Neural progenitor cell (in vitro differentiated cells): ENCODE measurements at regions not wholly inside any gene's neighbourhood (a gene's known extent, or its start where the extent isn't known, plus 50 kb on each side); places are given as distances from the start of the nearest gene placed in this dataset.

Experiments
- DNase-seq: peaks from one replicate; pipeline ENCODE4 v3.0.0-alpha.2; 2016; ENCODE audit warnings: low spot score
- H2AFZ ChIP-seq: fragments of 200-600 bp; sonication (generic); replicated peaks from 2 replicates; pipeline ENCODE4 v1.6.1; 2016; ENCODE audit warnings: antibody characterized with exemption
- H3F3A ChIP-seq: fragments of 200-600 bp; sonication (generic); 2 replicates; pipeline ENCODE4 v1.6.1; 2016; ENCODE audit warnings: antibody characterized with exemption, low read depth
- H3K27ac ChIP-seq: fragments of 200-600 bp; sonication (generic); 2 replicates; pipeline ENCODE4 v1.5.1; 2016; ENCODE audit warnings: mild to moderate bottlenecking
- H3K27me3 ChIP-seq: fragments of 200-600 bp; sonication (generic); 2 replicates; pipeline ENCODE4 v1.6.1; 2016; ENCODE audit warnings: mild to moderate bottlenecking, moderate library complexity
- H3K36me3 ChIP-seq: fragments of 200-600 bp; sonication (generic); 2 replicates; pipeline ENCODE4 v1.5.1; 2016
- H3K4me1 ChIP-seq: fragments of 200-600 bp; sonication (generic); 2 replicates; pipeline ENCODE4 v1.6.1; 2016; ENCODE audit warnings: mixed run types
- H3K4me2 ChIP-seq: fragments of 200-600 bp; sonication (generic); 2 replicates; pipeline ENCODE4 v1.6.1; 2016
- H3K4me3 ChIP-seq: fragments of 200-600 bp; sonication (generic); 2 replicates; pipeline ENCODE4 v1.5.1; 2016
- H3K79me2 ChIP-seq: fragments of 200-600 bp; sonication (generic); 2 replicates; pipeline ENCODE4 v1.6.1; 2016; ENCODE audit warnings: low read depth
- H3K9ac ChIP-seq: fragments of 200-600 bp; sonication (generic); 2 replicates; pipeline ENCODE4 v1.6.1; 2016
- H3K9me3 ChIP-seq: fragments of 200-600 bp; sonication (generic); 2 replicates; pipeline ENCODE4 v1.5.1; 2016; ENCODE audit warnings: low read depth
- H4K20me1 ChIP-seq: fragments of 200-600 bp; sonication (generic); 2 replicates; pipeline ENCODE4 v1.6.1; 2016; ENCODE audit warnings: low read depth
- H3K27ac Mint-ChIP-seq: 3 replicates; pipeline ENCODE4 v1.8.0; 2021; ENCODE audit warnings: mixed read lengths
- H3K27me3 Mint-ChIP-seq: 2 replicates; pipeline ENCODE4 v1.8.0; 2022; ENCODE audit warnings: low read depth, mild to moderate bottlenecking, inconsistent platforms, moderate library complexity, mixed read lengths; ENCODE audit not compliant: insufficient read depth
- H3K36me3 Mint-ChIP-seq: 3 replicates; pipeline ENCODE4 v1.8.0; 2021; ENCODE audit warnings: mixed read lengths
- H3K4me1 Mint-ChIP-seq: 3 replicates; pipeline ENCODE4 v1.8.0; 2021; ENCODE audit warnings: mixed read lengths
- H3K4me3 Mint-ChIP-seq: 3 replicates; pipeline ENCODE4 v1.8.0; 2021; ENCODE audit warnings: mild to moderate bottlenecking, moderate library complexity, mixed read lengths
- H3K9me3 Mint-ChIP-seq: 3 replicates; pipeline ENCODE4 v1.8.0; 2020; ENCODE audit warnings: mixed read lengths
- CTCF ChIP-seq: fragments of 200-600 bp; sonication (generic); IDR thresholded peaks from 2 replicates; pipeline ENCODE4 v1.5.1; 2017; ENCODE audit warnings: antibody characterized with exemption, mild to moderate bottlenecking
- EZH2 ChIP-seq: fragments of 200-600 bp; sonication (generic); IDR thresholded peaks from 2 replicates; pipeline ENCODE4 v1.6.1; 2017; ENCODE audit warnings: antibody characterized with exemption, mild to moderate bottlenecking, moderate library complexity
- EZH2phosphoT487 ChIP-seq: fragments of 200-600 bp; sonication (generic); IDR thresholded peaks from 2 replicates; pipeline ENCODE4 v1.6.1; 2017; ENCODE audit warnings: antibody characterized with exemption

- no peak for DNase-seq
- no peaks in the 10 kb centered on the region for H3K9me3 ChIP-seq
- H3K4me3 ChIP-seq = no peak overlapping the region
- no peak overlapping the region for H3K27ac ChIP-seq
- Mint-ChIP-seq H3K36me3 (no peaks in the 10 kb centered on the region), H3K27ac (no peak overlapping the region), H3K4me1 (no peaks in the 10 kb centered on the region), H3K27me3 (no peaks in the 10 kb centered on the region), H3K9me3 (no peaks in the 10 kb centered on the region), H3K4me3 (no peak overlapping the region)
- no peaks in the 10 kb centered on the region for H3K27me3 ChIP-seq
- no peaks in the 10 kb centered on the region for H4K20me1 ChIP-seq
- no peak overlapping the region for H3K4me2 ChIP-seq
- no peaks in the 10 kb centered on the region for H3F3A ChIP-seq
- H3K79me2 ChIP-seq = no peaks in the 10 kb centered on the region
- TF ChIP-seq CTCF (no peak), EZH2 (no peak), EZH2phosphoT487 (no peak)
- no peak overlapping the region for H2AFZ ChIP-seq
- no peak overlapping the region for H3K9ac ChIP-seq
- no peaks in the 10 kb centered on the region for H3K36me3 ChIP-seq
- peaks cover 5% of the 10 kb centered on the region for H3K4me1 ChIP-seq
Measured at GRCh38 chr2:51291762-51292551, 260.0 kb upstream of the NRXN1 start.

- Mint-ChIP-seq H3K4me3 (no peak overlapping the region), H3K36me3 (no peaks in the 10 kb centered on the region)
Measured at GRCh38 chr2:51290725-51291124, 258.8 kb upstream of the NRXN1 start.

GRCh38 chr2:51289045-51289444 is 257.1 kb upstream of the NRXN1 start:
- H2AFZ ChIP-seq = no peak overlapping the region
- no peak overlapping the region for H3K4me3 Mint-ChIP-seq
- no peaks in the 10 kb centered on the region for H3F3A ChIP-seq
- no peaks in the 10 kb centered on the region for H3K9me3 ChIP-seq
- H3K9me3 Mint-ChIP-seq = no peaks in the 10 kb centered on the region
- no peaks in the 10 kb centered on the region for H3K27me3 Mint-ChIP-seq
- H3K4me1 Mint-ChIP-seq = no peaks in the 10 kb centered on the region
- H3K27ac Mint-ChIP-seq = no peak overlapping the region
- no peaks in the 10 kb centered on the region for H3K36me3 Mint-ChIP-seq
- no peak overlapping the region for H3K4me3 ChIP-seq
- no peak for DNase-seq
- no peaks in the 10 kb centered on the region for H4K20me1 ChIP-seq
- no peaks in the 10 kb centered on the region for H3K36me3 ChIP-seq
- H3K9ac ChIP-seq = no peak overlapping the region
- H3K27ac ChIP-seq = no peak overlapping the region
- TF ChIP-seq EZH2 (no peak), EZH2phosphoT487 (no peak), CTCF (no peak)
- H3K4me2 ChIP-seq = no peak overlapping the region
- H3K27me3 ChIP-seq = no peaks in the 10 kb centered on the region
- no peaks in the 10 kb centered on the region for H3K79me2 ChIP-seq
- peaks cover 5% of the 10 kb centered on the region for H3K4me1 ChIP-seq

More at GRCh38 chr2:51290725-51291124, 258.8 kb upstream of the NRXN1 start:
- Histone ChIP-seq H3K27ac (no peak overlapping the region), H3K36me3 (no peaks in the 10 kb centered on the region), H3K9me3 (no peaks in the 10 kb centered on the region), H3K4me1 (peaks cover 5% of the 10 kb centered on the region), H3K27me3 (no peaks in the 10 kb centered on the region), H3K9ac (no peak overlapping the region), H3K79me2 (no peaks in the 10 kb centered on the region), H3K4me3 (no peak overlapping the region), H2AFZ (no peak overlapping the region), H3K4me2 (no peak overlapping the region), H4K20me1 (no peaks in the 10 kb centered on the region), H3F3A (no peaks in the 10 kb centered on the region)
- DNase-seq = no peak
- TF ChIP-seq EZH2phosphoT487 (no peak), CTCF (no peak), EZH2 (no peak)
- no peak overlapping the region for H3K27ac Mint-ChIP-seq
- no peaks in the 10 kb centered on the region for H3K27me3 Mint-ChIP-seq
- H3K9me3 Mint-ChIP-seq = no peaks in the 10 kb centered on the region
- H3K4me1 Mint-ChIP-seq = no peaks in the 10 kb centered on the region
